Fibroblast of mammary gland (primary cell): ENCODE measurements at regions not wholly inside any gene's neighbourhood (a gene's known extent, or its start where the extent isn't known, plus 50 kb on each side); places are given as distances from the start of the nearest gene placed in this dataset.

Source experiments
- DNase-seq: peaks from one replicate; pipeline ENCODE4 v3.0.0-alpha.2; 2010; ENCODE audit warnings: low read depth
- H3K4me3 ChIP-seq: 2 replicates; pipeline ENCODE4 v1.5.1; 2011; ENCODE audit warnings: low read depth, mild to moderate bottlenecking, low read length, moderate library complexity; ENCODE audit not compliant: control insufficient read depth
- TF ChIP-seq, protein P1 (sequence below): conservative IDR thresholded peaks from 2 replicates; pipeline ENCODE4 v1.5.1; 2011; ENCODE audit warnings: low read depth, low read length, inconsistent platforms; ENCODE audit not compliant: control insufficient read depth, insufficient read depth

DNA sequence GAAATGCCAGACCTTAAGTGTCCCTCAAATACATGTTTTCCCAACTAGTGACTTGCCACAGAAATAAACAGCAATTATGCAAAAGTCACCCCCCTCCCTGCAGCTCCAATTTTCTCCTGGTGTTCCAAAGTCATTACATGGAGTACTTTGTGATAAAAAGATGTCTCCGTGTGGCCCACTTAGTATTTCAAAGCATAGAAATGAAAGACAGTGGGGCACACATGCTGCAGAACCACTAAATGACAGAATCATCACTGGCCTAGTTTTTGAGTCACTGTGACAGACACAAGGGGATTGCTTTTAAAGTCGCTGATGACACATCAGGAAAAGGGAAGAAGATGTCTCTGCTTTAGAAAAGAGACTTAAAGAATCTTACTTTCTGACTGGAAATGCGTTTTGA, 323.4 kb downstream of the PSAT1 start:
- DNase-seq = no peak
- no peak overlapping the region for H3K4me3 ChIP-seq
- TF ChIP-seq, protein P1, sequence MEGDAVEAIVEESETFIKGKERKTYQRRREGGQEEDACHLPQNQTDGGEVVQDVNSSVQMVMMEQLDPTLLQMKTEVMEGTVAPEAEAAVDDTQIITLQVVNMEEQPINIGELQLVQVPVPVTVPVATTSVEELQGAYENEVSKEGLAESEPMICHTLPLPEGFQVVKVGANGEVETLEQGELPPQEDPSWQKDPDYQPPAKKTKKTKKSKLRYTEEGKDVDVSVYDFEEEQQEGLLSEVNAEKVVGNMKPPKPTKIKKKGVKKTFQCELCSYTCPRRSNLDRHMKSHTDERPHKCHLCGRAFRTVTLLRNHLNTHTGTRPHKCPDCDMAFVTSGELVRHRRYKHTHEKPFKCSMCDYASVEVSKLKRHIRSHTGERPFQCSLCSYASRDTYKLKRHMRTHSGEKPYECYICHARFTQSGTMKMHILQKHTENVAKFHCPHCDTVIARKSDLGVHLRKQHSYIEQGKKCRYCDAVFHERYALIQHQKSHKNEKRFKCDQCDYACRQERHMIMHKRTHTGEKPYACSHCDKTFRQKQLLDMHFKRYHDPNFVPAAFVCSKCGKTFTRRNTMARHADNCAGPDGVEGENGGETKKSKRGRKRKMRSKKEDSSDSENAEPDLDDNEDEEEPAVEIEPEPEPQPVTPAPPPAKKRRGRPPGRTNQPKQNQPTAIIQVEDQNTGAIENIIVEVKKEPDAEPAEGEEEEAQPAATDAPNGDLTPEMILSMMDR = no peak

GRCh38 chr9:78620764-78621163, 323.8 kb downstream of the PSAT1 start:
- DNase-seq = peak; percentile 55
- no peak overlapping the region for H3K4me3 ChIP-seq
- TF ChIP-seq, protein P1 = no peak

DNA sequence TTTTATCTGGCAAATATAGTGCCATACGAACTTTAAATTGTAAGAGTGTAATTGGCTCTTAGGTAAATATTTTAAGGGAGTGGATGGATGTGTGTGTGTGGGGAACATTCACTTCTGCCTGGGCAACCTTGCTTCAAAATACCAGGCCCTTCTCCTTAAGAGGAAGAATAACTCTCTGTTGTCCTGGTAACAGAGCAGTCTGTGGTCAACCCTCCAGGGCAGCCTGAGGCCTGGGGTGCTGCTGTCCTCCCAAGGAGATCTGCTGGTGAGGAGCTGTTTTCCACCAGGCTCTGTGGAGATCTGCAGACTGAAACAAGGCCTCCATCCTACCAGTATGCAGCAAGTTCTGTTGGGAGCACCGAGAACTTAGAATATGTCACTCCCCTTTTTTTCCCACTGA, 325.2 kb downstream of the PSAT1 start:
- TF ChIP-seq, protein P1 = no peak
- no peak overlapping the region for H3K4me3 ChIP-seq
- no peak for DNase-seq

- TF ChIP-seq, protein P1 = no peak
- no peak overlapping the region for H3K4me3 ChIP-seq
- no peak for DNase-seq
Measured at GRCh38 chr9:78626971-78627370, 330.0 kb downstream of the PSAT1 start.

GRCh38 chr9:78630966-78631365, 334.0 kb downstream of the PSAT1 start:
- no peak for DNase-seq
- H3K4me3 ChIP-seq = no peak overlapping the region
- TF ChIP-seq, protein P1 = no peak

- TF ChIP-seq, protein P1 = no peak
- DNase-seq = no peak
- H3K4me3 ChIP-seq = no peak overlapping the region
Measured at GRCh38 chr9:78640728-78641127, 343.8 kb downstream of the PSAT1 start.

DNA sequence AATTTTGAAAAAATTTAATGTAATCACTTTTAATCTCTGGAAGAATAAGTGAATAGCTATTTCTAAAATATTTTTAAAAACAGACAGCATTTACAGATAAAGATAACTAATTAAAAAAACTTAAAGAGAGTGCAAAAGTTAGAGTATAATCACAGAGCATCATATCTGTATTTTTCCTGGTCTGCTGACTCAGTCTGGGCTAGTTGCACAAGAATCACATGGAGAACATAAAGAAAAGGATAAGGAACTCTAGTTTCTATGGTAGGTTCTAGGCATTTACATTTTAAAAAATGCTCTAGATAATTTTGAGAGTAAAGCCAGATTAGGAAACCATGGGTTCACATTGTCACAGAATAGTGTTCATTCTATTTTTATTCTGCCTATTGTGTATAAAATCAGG, 347.4 kb downstream of the PSAT1 start:
- no peak overlapping the region for H3K4me3 ChIP-seq
- TF ChIP-seq, protein P1 = no peak
- DNase-seq = no peak
